GM21717 (cell line): ENCODE measurements at regions not wholly inside any gene's neighbourhood (a gene's known extent, or its start where the extent isn't known, plus 50 kb on each side); places are given as distances from the start of the nearest gene placed in this dataset.
"Not testable (repeated sequence)": the region's sequence is repeated elsewhere in the genome, so short reads cannot be mapped to it uniquely, and the experiment has no call there.

Source experiments
- ATAC-seq: cut with Tn5 transposase; IDR thresholded peaks from one replicate; pipeline ENCODE4 v1.9.1; 2021; ENCODE audit warnings: mild to moderate bottlenecking, moderate library complexity; ENCODE audit not compliant: unreplicated experiment

- no peak for ATAC-seq
Measured at GRCh38 chr1:72462186-72462905, 180.0 kb upstream of the NEGR1 start.

GRCh38 chr1:72442262-72442661, 159.9 kb upstream of the NEGR1 start:
- ATAC-seq, result no peak

GRCh38 chr1:72439036-72439435, 156.7 kb upstream of the NEGR1 start:
- ATAC-seq, result no peak

- no peak for ATAC-seq
Measured at GRCh38 chr1:72438270-72438669, 155.9 kb upstream of the NEGR1 start.

DNA sequence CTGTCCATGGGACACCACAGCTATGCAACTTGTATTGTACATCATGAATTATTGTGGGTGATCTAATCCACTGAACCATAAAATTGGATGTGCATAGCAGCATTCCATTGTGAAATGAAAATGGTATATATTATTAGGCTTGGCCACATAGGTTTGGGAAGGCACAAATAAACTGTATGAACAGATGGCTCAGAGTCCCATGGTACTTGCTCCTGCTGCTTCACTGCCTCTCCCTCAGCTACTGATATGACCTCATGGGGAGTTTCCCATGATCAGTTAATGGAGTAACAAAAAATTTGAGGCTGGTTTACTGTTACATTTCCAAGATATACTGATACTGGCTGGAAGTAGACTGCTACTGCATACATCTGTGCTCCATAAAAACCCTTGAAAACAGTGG, 152.7 kb upstream of the NEGR1 start:
- peak; percentile 57 for ATAC-seq

DNA sequence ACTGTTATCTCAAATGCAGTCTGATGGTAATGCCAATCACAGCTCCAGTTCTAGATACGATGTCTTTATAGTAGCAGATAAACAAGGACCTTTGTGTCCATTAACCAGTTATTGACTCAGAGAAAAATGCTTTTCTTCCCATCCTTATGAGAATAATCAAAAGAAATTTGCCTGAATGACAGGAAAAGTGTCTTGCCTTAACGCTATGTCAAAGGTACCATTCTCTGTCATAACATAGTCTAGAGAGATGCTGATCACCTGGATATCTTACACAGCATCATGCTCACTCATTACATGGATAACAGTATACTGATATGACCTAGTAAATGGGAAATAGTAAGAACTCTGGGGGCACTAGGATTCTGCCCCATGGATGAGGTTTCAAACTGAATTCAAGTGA, 151.7 kb upstream of the NEGR1 start:
- ATAC-seq, result no peak

GRCh38 chr1:72433591-72433990, 151.3 kb upstream of the NEGR1 start:
- ATAC-seq, result peak; percentile 62

DNA sequence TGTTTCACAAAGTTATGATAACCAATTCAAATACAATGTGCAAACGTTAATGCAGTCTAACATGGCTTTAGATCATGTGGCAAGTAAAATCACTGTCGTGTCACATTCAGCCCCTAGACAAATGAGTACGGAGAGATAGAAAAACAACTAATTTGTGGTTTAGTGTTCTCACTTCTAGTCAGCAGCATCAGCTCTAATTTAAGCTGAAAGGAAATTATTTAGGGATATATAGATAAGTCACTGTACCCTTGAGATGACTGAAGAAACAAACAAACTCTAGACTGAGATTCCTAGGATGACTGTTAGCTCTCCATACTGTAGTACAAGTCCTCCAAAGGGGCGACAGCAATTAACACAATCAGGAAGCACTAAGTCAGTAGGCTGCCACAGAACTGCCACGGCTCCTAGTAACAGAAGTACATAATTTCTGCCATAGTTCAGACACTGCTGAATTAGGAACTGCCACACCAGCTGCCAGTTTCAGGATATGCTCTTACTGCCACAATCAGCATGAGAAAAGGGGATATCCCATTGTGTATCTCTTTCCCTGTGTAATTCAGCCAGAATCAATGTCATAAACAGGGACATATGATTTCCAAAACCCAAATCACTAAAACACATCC, 150.4 kb upstream of the NEGR1 start:
- ATAC-seq, result peak; percentile 60

- ATAC-seq, result no peak
Measured at GRCh38 chr1:72431810-72432209, 149.5 kb upstream of the NEGR1 start.

DNA sequence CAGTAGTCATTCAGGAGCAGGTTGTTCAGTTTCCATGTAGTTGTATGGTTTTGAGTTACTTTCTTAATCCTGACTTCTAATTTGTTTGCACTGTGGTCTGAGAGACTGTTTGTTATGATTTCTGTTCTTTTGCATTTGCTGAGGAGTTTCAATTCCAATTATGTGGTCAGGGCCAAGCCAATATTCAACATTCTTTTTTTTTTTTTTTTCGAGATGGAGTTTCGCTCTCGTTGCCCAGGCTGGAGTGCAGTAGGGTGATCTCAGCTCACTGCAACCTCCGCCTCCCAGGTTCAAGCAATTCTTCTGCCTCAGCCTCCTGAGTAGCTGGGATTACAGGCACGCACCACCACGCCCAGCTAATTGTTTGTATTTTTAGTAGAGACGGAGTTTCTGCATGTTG, 145.9 kb upstream of the NEGR1 start:
- not testable (repeated sequence) for ATAC-seq

DNA sequence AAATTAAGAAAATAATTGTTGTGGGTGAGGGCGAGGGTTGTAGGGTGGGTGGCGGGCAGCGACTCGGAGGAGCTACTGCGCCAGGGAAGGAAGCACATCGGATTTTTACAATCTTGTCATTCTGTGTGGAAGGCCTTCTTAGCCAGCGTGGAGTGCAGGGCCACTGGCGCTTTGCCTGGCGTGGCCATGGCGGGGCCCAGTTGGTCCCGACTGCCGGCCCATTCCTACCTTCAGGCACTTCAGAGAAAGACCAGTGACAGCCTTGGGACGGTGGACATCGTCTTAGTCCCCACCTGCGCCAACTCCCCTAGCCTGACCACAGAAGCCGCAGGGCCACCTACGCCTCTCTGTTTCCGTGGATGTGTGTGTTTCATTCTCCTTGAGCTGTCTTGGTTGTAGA, 136.9 kb upstream of the NEGR1 start:
- ATAC-seq, result no peak

- no peak for ATAC-seq
Measured at GRCh38 chr1:72412286-72412685, 129.9 kb upstream of the NEGR1 start.

- no peak for ATAC-seq
Measured at GRCh38 chr1:72399807-72400206, 117.5 kb upstream of the NEGR1 start.

DNA sequence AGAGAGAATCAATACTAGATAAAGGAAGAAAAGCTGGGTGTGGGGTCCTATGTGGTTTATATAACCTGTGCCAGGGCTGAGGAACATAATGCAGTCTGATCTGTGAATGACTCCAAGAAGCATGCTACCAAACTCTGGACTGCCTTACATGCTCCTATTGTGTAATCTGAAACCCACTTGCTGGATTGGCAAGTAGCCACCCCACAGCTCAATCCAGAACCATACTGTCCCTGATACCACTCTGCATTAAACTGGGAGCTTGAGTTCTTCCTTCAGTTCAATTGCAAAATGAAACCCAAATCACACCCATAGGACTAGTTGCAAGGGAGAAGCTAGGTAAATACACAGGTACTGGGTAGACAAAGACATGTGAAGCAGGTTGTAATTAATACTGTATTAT, 115.4 kb upstream of the NEGR1 start:
- ATAC-seq, result no peak

GRCh38 chr1:72394457-72394856, 112.1 kb upstream of the NEGR1 start:
- no peak for ATAC-seq

- no peak for ATAC-seq
Measured at GRCh38 chr1:72379072-72379471, 96.7 kb upstream of the NEGR1 start.

GRCh38 chr1:72375226-72375625, 92.9 kb upstream of the NEGR1 start:
- no peak for ATAC-seq

- ATAC-seq, result no peak
Measured at GRCh38 chr1:72371259-72372035, 89.1 kb upstream of the NEGR1 start.

- ATAC-seq, result not testable (repeated sequence)
Measured at GRCh38 chr1:72370836-72371235, 88.5 kb upstream of the NEGR1 start.

- ATAC-seq, result no peak
Measured at GRCh38 chr1:72369069-72369757, 86.9 kb upstream of the NEGR1 start.

- ATAC-seq, result no peak
Measured at GRCh38 chr1:72366466-72366865, 84.1 kb upstream of the NEGR1 start.
